Naive B cell (primary cell): ENCODE measurements at regions not wholly inside any gene's neighbourhood (a gene's known extent, or its start where the extent isn't known, plus 50 kb on each side); places are given as distances from the start of the nearest gene placed in this dataset.

Experiments
- ATAC-seq, 2 donors: fragments of 150-1000 bp; cut with Tn5 transposase; 2 replicates each; pipeline ENCODE4 v1.10.0; 2021; ENCODE audit warnings: low read depth in 2 of 2, mild to moderate bottlenecking in 2 of 2, moderate library complexity in 2 of 2
- DNase-seq: peaks from one replicate; pipeline ENCODE4 v3.0.0; 2022
- H3K27ac Mint-ChIP-seq, 6 donors: one replicate each; pipeline ENCODE4 v1.8.0; 2020 to 2022; ENCODE audit warnings: mild to moderate bottlenecking in 6 of 6, mixed read lengths in 6 of 6, moderate library complexity in 5 of 6, inconsistent platforms in 2 of 6
- H3K27me3 Mint-ChIP-seq, 3 donors: one replicate each; pipeline ENCODE4 v1.8.0; 2021 to 2022; ENCODE audit warnings: mixed read lengths in 3 of 3, mild to moderate bottlenecking in 1 of 3
- H3K36me3 Mint-ChIP-seq, 2 donors: one replicate each; pipeline ENCODE4 v1.8.0; 2020 to 2022; ENCODE audit warnings: mixed read lengths in 2 of 2, inconsistent platforms in 1 of 2, mild to moderate bottlenecking in 1 of 2
- H3K4me1 Mint-ChIP-seq, 3 donors: one replicate each; pipeline ENCODE4 v1.8.0; 2020 to 2022; ENCODE audit warnings: mixed read lengths in 3 of 3, inconsistent platforms in 1 of 3, mild to moderate bottlenecking in 1 of 3, moderate library complexity in 1 of 3
- H3K4me3 Mint-ChIP-seq, 8 donors: one replicate each; pipeline ENCODE4 v1.8.0; 2020 to 2022; ENCODE audit warnings: mild to moderate bottlenecking in 8 of 8, mixed read lengths in 8 of 8, moderate library complexity in 8 of 8, inconsistent platforms in 2 of 8
- H3K9me3 Mint-ChIP-seq, 7 donors: one replicate each; pipeline ENCODE4 v1.8.0; 2020 to 2022; ENCODE audit warnings: mixed read lengths in 7 of 7, mild to moderate bottlenecking in 5 of 7, inconsistent platforms in 2 of 7, moderate library complexity in 1 of 7

DNA sequence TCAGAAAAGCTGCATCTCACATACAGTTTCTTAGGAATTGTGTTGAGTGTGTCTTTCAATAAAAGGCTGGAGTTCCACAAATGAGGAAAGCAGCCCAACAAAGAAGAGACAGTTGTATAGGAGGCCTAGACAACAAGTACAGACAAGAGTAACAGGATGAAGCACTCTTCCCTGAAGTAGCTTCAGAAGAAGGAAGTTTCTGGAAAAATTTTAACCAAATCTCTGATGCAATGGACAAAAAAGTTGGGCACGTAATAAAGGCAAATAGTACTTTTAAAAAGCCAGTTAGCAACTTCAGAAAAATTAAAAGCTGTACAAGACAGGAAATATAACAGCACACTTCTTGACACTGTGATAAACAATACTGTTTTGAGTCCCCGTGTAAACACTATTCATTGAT lies 134.1 kb upstream of the PLEKHG7 start:
- H3K9me3 Mint-ChIP-seq, result peaks cover 0 to 20% (median 12%) of the 10 kb centered on the region in 7 donors

DNA sequence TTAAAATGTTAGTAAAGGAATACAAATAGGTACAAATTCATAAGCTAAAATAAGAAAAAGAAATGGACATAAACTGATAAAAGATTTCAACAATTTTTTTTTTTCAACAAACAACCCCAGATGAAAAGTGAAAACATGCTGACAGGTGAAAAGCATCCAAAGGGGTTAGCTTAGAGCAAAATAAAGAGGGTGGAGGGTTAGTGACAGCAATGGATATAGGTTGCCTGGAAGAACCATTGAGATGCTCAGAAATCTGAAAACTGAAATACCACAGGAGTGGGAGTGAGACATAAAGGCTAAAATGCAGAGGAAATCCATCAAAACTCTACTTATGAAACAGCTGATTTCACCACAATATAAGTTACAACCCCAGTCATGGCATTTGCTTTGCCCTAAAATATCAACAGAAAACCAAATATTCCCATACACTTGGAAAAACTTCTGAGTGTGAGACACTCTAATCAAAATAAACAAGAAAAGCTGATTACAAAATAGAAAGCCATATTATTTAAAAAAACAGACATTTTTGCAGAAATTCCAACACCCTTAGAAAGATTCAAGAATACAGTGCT lies 136.3 kb upstream of the PLEKHG7 start:
- peaks cover 32 to 54% (median 45%) of the 10 kb centered on the region in 3 donors for H3K4me1 Mint-ChIP-seq
- H3K27ac Mint-ChIP-seq, result peak overlapping the region in 3 of 6 donors; percentile 49 to 85 (median 59)
- no peak for DNase-seq
- H3K9me3 Mint-ChIP-seq, result peaks cover 0 to 20% (median 12%) of the 10 kb centered on the region in 7 donors
- H3K27me3 Mint-ChIP-seq, result no peaks in the 10 kb centered on the region
- no peak overlapping the region for H3K4me3 Mint-ChIP-seq
- no peaks in the 10 kb centered on the region for H3K36me3 Mint-ChIP-seq
- no peak for ATAC-seq

More for the DNA sequence above, 134.1 kb upstream of the PLEKHG7 start:
- Mint-ChIP-seq H3K27ac (no peak overlapping the region), H3K4me3 (peak overlapping the region in 1 of 8 donors; percentile 22), H3K27me3 (no peaks in the 10 kb centered on the region), H3K36me3 (no peaks in the 10 kb centered on the region), H3K4me1 (peaks cover 21 to 39% (median 27%) of the 10 kb centered on the region in 3 donors)
- DNase-seq (no peak), ATAC-seq (no peak)

DNA sequence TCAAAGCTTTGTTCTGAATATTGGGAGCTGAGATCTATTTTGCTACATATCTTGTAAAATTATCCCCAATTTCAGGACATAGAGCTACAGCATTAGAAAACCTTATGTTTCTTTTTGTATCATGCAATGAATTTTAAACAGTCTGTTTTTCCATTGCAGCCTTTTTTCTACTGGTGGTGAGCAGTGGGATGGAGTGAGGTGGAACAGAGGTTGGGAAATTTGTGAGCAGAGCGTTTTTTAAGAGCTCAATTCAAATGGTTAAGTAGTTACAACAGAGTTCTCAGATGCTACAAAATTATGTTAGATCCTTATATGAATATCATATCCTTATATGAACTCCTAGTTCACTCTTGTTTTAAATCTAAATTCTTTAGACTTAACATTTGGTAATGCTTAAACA lies 139.0 kb upstream of the PLEKHG7 start:
- H3K4me1 Mint-ChIP-seq, result peaks cover 45 to 67% (median 52%) of the 10 kb centered on the region in 3 donors
- no peaks in the 10 kb centered on the region for H3K27me3 Mint-ChIP-seq
- H3K9me3 Mint-ChIP-seq, result peaks cover 0 to 20% (median 17%) of the 10 kb centered on the region in 7 donors
- H3K4me3 Mint-ChIP-seq, result peak overlapping the region in 5 of 8 donors; percentile 14 to 84 (median 26)
- no peaks in the 10 kb centered on the region for H3K36me3 Mint-ChIP-seq
- peak overlapping the region; percentile 28 to 78 (median 58) for H3K27ac Mint-ChIP-seq
- DNase-seq, result no peak
- ATAC-seq, result no peak

DNA sequence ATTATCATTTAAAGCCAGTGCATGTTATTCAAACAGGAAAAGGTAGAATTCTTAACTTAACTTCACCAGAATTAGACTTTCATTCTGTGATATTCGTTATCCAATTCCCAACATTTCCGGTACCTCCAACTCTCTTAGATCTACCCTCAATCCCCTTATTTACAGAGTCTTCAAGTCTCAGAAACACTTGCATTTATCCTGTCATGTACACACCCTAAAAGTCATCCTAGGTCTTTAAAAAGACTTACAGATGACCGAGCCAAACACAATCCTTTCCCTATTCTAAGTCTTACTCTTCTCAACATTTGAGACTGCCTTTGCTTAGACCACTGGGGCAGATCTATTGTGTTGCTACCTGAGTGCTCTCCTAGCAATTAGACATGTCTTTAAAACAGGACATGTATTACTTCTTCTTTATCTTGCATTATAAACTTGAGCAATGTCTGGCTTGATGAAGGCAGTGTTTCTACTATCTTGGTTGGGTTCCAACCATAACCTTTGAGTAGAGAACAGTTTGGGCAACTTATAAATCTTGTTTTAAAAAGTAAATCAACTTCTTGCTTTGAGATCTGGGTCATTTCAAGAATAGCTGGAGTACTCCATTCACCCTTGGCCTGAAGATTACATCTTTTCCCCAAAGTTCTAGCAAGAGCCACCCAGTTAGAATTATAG lies 140.6 kb upstream of the PLEKHG7 start:
- Mint-ChIP-seq H3K4me3 (peak overlapping the region in 2 of 8 donors; percentile 1 to 8), H3K27me3 (no peaks in the 10 kb centered on the region), H3K36me3 (no peaks in the 10 kb centered on the region), H3K9me3 (peaks cover 0 to 17% (median 14%) of the 10 kb centered on the region in 7 donors), H3K27ac (peak overlapping the region in 5 of 6 donors; percentile 13 to 71 (median 28)), H3K4me1 (peaks cover 52 to 73% (median 54%) of the 10 kb centered on the region in 3 donors)
- ATAC-seq, result peak; percentile 45 to 47
- DNase-seq, result no peak

DNA sequence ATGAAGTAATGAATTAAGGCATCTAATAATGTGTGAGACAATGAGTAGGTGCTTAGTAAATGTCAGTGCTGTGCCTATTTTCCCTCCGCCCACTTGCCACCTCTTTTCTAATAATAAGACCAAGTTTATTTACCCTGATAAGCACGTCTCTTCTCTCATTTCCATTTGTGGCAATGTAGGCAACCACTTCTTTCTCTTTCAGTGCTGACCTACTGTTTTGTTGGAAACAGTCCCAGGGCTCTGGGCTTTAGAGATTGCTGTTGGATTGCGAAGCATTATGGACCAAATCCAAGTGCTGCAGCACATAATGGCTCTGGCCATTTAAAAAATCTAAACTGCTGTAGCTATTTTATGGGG lies 141.3 kb upstream of the PLEKHG7 start:
- peak overlapping the region in 2 of 8 donors; percentile 12 to 25 for H3K4me3 Mint-ChIP-seq
- DNase-seq (no peak), ATAC-seq (no peak)
- H3K27me3 Mint-ChIP-seq, result no peaks in the 10 kb centered on the region
- H3K36me3 Mint-ChIP-seq, result no peaks in the 10 kb centered on the region
- peak overlapping the region in 2 of 6 donors; percentile 71 to 72 for H3K27ac Mint-ChIP-seq
- peaks cover 0 to 11% (median 8%) of the 10 kb centered on the region in 7 donors for H3K9me3 Mint-ChIP-seq
- H3K4me1 Mint-ChIP-seq, result peaks cover 45 to 74% (median 61%) of the 10 kb centered on the region in 3 donors

DNA sequence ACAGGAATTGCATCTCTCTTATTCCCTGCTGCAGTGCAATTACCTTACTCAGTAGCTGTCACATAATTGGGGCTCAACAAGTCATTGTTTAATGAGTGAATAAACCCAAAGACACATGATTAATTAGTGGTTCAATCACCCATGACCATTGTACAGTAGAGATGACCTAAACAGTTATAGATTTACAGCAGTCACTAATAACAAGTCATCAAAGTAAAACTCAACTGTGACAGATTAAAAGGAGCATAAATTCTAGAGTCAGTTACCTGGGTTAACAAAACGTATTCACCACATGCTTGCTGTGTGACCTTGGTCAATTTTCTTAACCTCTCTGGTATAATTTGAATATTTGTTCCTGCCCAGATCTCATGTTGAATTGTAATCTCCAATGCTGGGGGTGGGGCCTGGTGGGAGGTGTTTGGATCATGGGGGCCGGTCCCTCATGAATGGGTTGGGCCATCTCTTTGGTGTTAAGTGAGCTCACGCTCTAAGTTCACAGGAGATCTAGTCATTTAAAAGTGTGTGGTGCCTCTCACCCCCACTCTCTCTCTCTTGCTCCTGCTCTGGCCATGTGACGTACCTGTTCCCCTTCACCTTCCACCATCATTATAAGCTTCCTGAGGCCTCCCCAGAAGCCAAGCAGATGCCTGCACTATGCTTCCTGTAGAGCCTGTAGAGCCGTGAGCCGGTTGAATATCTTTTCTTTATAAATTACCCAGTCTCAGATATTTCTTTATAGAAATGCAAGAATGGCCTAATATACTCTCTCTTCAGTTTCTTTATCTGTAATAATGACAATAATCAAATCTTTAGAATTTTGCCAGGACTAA lies 141.9 kb upstream of the PLEKHG7 start:
- Mint-ChIP-seq H3K4me3 (peak overlapping the region in 3 of 8 donors; percentile 12 to 47 (median 25)), H3K27me3 (no peaks in the 10 kb centered on the region), H3K9me3 (peaks cover 0 to 8% (median 6%) of the 10 kb centered on the region in 7 donors), H3K4me1 (peaks cover 42 to 76% (median 67%) of the 10 kb centered on the region in 3 donors), H3K27ac (peak overlapping the region in 3 of 6 donors; percentile 53 to 72 (median 71)), H3K36me3 (no peaks in the 10 kb centered on the region)
- ATAC-seq (no peak), DNase-seq (no peak)

DNA sequence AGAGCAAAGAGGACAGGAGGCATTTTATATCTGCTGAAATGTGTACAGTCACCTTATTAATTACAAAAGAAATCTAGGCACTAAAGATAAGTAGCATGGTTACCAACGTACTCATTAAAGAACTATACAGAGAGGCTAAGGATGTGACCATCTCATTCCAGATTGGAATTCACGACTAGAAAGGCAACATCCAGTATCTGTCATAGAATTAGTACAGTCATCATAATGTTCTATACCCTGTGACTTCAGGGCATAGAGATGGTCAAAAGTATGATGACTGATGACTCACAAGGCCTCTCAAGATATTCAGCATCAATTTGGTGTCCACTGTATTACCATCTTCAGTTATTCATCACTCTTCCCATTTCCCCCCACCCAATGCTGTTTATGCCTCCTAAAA lies 144.0 kb upstream of the PLEKHG7 start:
- ATAC-seq, result no peak
- no peaks in the 10 kb centered on the region for H3K27me3 Mint-ChIP-seq
- peaks cover 26 to 71% (median 62%) of the 10 kb centered on the region in 3 donors for H3K4me1 Mint-ChIP-seq
- no peaks in the 10 kb centered on the region for H3K36me3 Mint-ChIP-seq
- no peak for DNase-seq
- H3K27ac Mint-ChIP-seq, result peak overlapping the region in 3 of 6 donors; percentile 27 to 69 (median 51)
- H3K4me3 Mint-ChIP-seq, result peak overlapping the region in 2 of 8 donors; percentile 33
- H3K9me3 Mint-ChIP-seq, result peaks cover 0 to 7% (median 0%) of the 10 kb centered on the region in 7 donors

DNA sequence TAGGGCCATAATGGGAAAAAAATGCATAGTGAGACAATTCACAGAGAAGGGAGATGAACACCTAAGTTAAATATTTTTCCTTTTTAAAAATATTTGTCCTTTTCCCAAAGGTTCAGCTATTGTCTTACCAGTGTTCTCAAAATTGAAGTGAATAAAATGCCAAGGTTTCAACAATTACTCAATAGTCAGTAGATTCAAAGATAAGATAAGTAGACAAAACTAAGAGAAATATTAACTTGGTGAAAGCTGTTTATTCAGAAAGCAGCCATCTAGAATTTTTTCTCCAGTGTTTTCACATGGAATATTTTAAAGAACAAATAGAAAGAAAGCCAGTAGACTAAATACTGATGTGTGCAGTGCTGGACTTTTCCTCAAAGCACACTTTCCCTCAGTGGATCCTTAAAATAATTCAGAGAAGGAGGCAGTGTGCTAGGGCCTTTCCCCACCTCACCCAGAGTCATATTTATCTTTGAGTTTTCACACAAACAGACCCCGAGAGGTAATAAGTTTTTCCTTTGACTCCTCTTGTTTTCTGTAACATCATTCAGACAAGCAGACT lies 144.5 kb upstream of the PLEKHG7 start:
- Mint-ChIP-seq H3K9me3 (peaks cover 0 to 7% (median 0%) of the 10 kb centered on the region in 7 donors), H3K36me3 (no peaks in the 10 kb centered on the region), H3K4me1 (peaks cover 21 to 67% (median 59%) of the 10 kb centered on the region in 3 donors), H3K27ac (peak overlapping the region in 3 of 6 donors; percentile 9 to 51 (median 27)), H3K27me3 (no peaks in the 10 kb centered on the region), H3K4me3 (peak overlapping the region in 5 of 8 donors; percentile 9 to 42 (median 11))
- DNase-seq (no peak), ATAC-seq (no peak)

DNA sequence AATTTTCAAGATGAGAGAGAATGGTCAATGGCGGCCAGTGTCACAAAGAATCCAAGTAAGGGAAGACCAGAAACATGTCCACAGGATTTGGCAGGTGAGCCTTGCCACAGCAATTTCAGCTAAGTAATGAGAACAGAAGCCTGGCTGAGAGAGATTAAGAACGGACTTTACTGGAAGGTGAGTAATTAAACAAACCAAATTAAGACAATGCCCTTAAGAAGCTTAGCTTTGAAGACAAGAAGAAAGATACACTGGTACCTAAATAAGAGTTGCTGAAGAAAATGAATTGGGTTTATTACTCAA lies 145.4 kb upstream of the PLEKHG7 start:
- H3K36me3 Mint-ChIP-seq, result no peaks in the 10 kb centered on the region
- H3K27ac Mint-ChIP-seq, result peak overlapping the region in 5 of 6 donors; percentile 65 to 97 (median 93)
- H3K9me3 Mint-ChIP-seq, result peaks cover 0 to 7% (median 0%) of the 10 kb centered on the region in 7 donors
- peak overlapping the region in 4 of 8 donors; percentile 35 to 78 (median 68) for H3K4me3 Mint-ChIP-seq
- peaks cover 15 to 63% (median 58%) of the 10 kb centered on the region in 3 donors for H3K4me1 Mint-ChIP-seq
- DNase-seq (no peak), ATAC-seq (no peak)
- H3K27me3 Mint-ChIP-seq, result no peaks in the 10 kb centered on the region

DNA sequence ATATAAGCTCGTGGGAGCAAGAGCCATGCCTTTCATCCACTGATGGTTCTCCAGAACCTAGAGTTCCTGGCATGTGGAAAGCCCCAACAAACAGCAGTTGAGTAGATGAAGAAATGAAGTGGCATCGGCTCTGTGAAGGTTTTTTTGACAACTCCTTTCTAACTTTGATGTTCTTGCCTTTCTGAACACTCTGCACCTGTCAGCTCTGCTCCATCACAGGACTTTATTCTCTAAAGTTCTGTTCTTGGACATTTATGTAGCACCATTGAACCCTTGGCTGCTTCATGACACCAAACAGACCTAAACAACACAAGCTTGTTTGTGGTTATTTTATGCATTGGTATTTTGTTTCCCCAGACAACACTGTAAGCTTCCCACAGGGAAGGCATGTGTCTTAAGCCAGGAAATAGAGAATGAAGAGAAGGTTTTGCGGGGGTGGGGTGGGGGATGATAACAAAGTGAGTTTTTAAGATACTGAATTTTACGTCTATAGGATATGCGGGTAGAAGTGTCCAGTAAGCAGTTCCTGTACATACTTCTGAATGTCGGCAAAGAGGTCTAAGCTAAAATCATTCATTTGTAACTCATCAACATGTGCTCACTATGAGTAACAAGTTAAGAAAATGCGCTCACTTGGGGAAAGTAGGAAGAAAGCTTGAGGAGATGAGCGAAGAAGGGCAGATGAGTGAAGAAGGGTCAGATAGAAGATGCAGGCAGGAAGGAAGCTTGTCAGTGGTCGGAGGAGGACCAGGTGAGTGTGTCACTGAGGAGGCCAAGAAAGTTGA lies 146.0 kb upstream of the PLEKHG7 start:
- no peaks in the 10 kb centered on the region for H3K27me3 Mint-ChIP-seq
- peak overlapping the region in 5 of 6 donors; percentile 65 to 97 (median 93) for H3K27ac Mint-ChIP-seq
- peaks cover 0 to 7% (median 0%) of the 10 kb centered on the region in 7 donors for H3K9me3 Mint-ChIP-seq
- DNase-seq (no peak), ATAC-seq (no peak)
- peak overlapping the region; percentile 33 to 86 (median 71) for H3K4me3 Mint-ChIP-seq
- H3K4me1 Mint-ChIP-seq, result peaks cover 10 to 58% (median 52%) of the 10 kb centered on the region in 3 donors
- H3K36me3 Mint-ChIP-seq, result no peaks in the 10 kb centered on the region

DNA sequence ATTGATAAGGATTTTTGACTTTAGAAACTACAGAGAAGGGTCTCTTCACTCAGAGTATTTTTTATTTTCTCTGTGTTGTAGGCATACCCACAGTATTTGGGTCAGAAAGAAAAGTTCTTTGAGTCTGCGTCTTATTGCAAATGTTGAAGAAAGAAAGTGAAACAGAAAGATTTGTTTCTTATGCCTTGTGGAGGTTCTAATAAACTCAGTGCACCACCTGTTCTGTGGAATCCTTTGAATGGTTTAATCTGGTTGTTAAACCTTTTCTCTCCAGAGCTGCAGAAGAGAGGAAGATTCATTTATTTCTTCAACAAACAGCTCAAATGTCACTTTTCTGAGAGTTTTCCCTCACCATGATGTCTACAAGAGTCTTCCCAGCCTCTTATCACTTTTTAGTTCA lies 146.6 kb upstream of the PLEKHG7 start:
- Mint-ChIP-seq H3K9me3 (peaks cover 0 to 5% (median 0%) of the 10 kb centered on the region in 7 donors), H3K27me3 (no peaks in the 10 kb centered on the region), H3K27ac (peak overlapping the region in 5 of 6 donors; percentile 65 to 97 (median 93)), H3K4me1 (peaks cover 3 to 51% (median 45%) of the 10 kb centered on the region in 3 donors), H3K36me3 (no peaks in the 10 kb centered on the region), H3K4me3 (peak overlapping the region; percentile 33 to 86 (median 71))
- DNase-seq, result peak; percentile 31
- peak; percentile 78 to 83 for ATAC-seq
